Liver (tissue), 3 donors: ENCODE measurements at regions not wholly inside any gene's neighbourhood (a gene's known extent, or its start where the extent isn't known, plus 50 kb on each side); places are given as distances from the start of the nearest gene placed in this dataset.

Experiments used
- EGR1 ChIP-seq, 2 donors: IDR thresholded peaks; 2 replicates each; pipeline ENCODE4 v1.6.1; 2016 to 2018; ENCODE audit warnings: antibody characterized with exemption in 2 of 2, low read depth in 2 of 2
- FOXA1 ChIP-seq: IDR thresholded peaks from 2 replicates; pipeline ENCODE4 v1.6.1; 2016; ENCODE audit warnings: antibody characterized with exemption
- JUND ChIP-seq, 2 donors: IDR thresholded peaks; 2 replicates each; pipeline ENCODE4 v1.6.1; 2016; ENCODE audit warnings: antibody characterized with exemption in 2 of 2
- SP1 ChIP-seq: IDR thresholded peaks from 2 replicates; pipeline ENCODE4 v1.6.1; 2018; ENCODE audit warnings: antibody characterized with exemption, mild to moderate bottlenecking
- TAF1 ChIP-seq: conservative IDR thresholded peaks from 2 replicates; pipeline ENCODE4 v1.6.1; 2016; ENCODE audit warnings: antibody characterized with exemption, mild to moderate bottlenecking
- YY1 ChIP-seq: IDR thresholded peaks from 2 replicates; pipeline ENCODE4 v1.6.1; 2016; ENCODE audit warnings: antibody characterized with exemption, mild to moderate bottlenecking
- TF ChIP-seq, protein P1 (sequence below): fragments of 150-350 bp; IDR thresholded peaks from 2 replicates; pipeline ENCODE4 v1.5.1; 2017; ENCODE audit warnings: improper control_type of control experiment, low read depth, low read length; ENCODE audit not compliant: missing input control
- TF ChIP-seq, protein P2 (sequence below): IDR thresholded peaks from 2 replicates; pipeline ENCODE4 v1.6.1; 2016; ENCODE audit warnings: antibody characterized with exemption
- TF ChIP-seq, protein P3 (sequence below): IDR thresholded peaks from 2 replicates; pipeline ENCODE4 v1.6.1; 2016; ENCODE audit warnings: antibody characterized with exemption
- TF ChIP-seq, protein P4 (sequence below): IDR thresholded peaks from 2 replicates; pipeline ENCODE4 v1.6.1; 2016; ENCODE audit warnings: antibody characterized with exemption, mild to moderate bottlenecking
- donor health status: healthy.
- donor health status: healthy.

DNA sequence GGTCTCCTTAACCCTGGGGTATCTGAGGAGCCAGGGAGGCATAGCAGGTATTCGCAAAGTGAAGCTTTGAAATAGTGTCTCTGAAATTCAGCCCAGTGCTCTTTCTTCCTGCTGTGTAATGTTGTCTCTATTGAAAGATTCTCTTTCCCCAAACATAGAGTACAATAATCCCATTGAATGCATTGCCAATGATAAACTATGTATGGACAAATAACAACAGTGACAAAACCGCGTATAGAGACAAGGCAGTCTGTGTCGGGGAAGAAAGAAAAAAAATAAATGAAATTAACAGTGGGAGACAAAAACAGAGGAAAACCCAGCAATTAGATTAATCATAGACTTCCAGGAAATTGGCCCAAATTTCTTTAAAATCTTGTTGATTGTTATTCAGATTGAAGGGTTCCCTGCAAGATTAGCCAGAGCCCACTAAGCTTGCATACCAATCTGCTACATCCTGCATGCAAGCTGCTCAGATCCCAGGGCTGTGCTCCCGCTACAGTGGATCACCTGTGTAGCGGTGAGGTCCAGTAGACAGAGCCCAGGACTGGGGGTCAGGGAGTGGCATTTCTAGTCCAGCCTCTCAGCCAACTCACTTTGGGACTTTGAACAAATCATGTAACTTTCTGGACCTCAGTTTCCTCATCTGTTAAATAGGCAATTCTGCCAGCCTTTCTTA, 492.8 kb downstream of the INSC start:
- TF ChIP-seq, protein P1, sequence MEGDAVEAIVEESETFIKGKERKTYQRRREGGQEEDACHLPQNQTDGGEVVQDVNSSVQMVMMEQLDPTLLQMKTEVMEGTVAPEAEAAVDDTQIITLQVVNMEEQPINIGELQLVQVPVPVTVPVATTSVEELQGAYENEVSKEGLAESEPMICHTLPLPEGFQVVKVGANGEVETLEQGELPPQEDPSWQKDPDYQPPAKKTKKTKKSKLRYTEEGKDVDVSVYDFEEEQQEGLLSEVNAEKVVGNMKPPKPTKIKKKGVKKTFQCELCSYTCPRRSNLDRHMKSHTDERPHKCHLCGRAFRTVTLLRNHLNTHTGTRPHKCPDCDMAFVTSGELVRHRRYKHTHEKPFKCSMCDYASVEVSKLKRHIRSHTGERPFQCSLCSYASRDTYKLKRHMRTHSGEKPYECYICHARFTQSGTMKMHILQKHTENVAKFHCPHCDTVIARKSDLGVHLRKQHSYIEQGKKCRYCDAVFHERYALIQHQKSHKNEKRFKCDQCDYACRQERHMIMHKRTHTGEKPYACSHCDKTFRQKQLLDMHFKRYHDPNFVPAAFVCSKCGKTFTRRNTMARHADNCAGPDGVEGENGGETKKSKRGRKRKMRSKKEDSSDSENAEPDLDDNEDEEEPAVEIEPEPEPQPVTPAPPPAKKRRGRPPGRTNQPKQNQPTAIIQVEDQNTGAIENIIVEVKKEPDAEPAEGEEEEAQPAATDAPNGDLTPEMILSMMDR, result no peak
- TF ChIP-seq, protein P2, sequence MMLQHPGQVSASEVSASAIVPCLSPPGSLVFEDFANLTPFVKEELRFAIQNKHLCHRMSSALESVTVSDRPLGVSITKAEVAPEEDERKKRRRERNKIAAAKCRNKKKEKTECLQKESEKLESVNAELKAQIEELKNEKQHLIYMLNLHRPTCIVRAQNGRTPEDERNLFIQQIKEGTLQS, result no peak
- TF ChIP-seq FOXA1 (no peak), YY1 (no peak), JUND (IDR thresholded peaks at IDR 0.05) (no peak), SP1 (no peak), EGR1 (IDR thresholded peaks at IDR 0.05; ENCODE audit: low read depth in 2 of 2) (no peak), TAF1 (no peak)
- TF ChIP-seq, protein P3, sequence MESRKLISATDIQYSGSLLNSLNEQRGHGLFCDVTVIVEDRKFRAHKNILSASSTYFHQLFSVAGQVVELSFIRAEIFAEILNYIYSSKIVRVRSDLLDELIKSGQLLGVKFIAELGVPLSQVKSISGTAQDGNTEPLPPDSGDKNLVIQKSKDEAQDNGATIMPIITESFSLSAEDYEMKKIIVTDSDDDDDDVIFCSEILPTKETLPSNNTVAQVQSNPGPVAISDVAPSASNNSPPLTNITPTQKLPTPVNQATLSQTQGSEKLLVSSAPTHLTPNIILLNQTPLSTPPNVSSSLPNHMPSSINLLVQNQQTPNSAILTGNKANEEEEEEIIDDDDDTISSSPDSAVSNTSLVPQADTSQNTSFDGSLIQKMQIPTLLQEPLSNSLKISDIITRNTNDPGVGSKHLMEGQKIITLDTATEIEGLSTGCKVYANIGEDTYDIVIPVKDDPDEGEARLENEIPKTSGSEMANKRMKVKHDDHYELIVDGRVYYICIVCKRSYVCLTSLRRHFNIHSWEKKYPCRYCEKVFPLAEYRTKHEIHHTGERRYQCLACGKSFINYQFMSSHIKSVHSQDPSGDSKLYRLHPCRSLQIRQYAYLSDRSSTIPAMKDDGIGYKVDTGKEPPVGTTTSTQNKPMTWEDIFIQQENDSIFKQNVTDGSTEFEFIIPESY, result no peak
- TF ChIP-seq, protein P4, sequence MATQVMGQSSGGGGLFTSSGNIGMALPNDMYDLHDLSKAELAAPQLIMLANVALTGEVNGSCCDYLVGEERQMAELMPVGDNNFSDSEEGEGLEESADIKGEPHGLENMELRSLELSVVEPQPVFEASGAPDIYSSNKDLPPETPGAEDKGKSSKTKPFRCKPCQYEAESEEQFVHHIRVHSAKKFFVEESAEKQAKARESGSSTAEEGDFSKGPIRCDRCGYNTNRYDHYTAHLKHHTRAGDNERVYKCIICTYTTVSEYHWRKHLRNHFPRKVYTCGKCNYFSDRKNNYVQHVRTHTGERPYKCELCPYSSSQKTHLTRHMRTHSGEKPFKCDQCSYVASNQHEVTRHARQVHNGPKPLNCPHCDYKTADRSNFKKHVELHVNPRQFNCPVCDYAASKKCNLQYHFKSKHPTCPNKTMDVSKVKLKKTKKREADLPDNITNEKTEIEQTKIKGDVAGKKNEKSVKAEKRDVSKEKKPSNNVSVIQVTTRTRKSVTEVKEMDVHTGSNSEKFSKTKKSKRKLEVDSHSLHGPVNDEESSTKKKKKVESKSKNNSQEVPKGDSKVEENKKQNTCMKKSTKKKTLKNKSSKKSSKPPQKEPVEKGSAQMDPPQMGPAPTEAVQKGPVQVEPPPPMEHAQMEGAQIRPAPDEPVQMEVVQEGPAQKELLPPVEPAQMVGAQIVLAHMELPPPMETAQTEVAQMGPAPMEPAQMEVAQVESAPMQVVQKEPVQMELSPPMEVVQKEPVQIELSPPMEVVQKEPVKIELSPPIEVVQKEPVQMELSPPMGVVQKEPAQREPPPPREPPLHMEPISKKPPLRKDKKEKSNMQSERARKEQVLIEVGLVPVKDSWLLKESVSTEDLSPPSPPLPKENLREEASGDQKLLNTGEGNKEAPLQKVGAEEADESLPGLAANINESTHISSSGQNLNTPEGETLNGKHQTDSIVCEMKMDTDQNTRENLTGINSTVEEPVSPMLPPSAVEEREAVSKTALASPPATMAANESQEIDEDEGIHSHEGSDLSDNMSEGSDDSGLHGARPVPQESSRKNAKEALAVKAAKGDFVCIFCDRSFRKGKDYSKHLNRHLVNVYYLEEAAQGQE, result no peak
